Liver (tissue), 8 donors: ENCODE measurements at regions not wholly inside any gene's neighbourhood (a gene's known extent, or its start where the extent isn't known, plus 50 kb on each side); places are given as distances from the start of the nearest gene placed in this dataset.

Source experiments
- DNase-seq: peaks from one replicate; pipeline ENCODE4 v3.0.0-alpha.2; 2017; ENCODE audit warnings: low spot score
- H3K27ac ChIP-seq, 2 donors: one replicate each; pipeline ENCODE4 v1.7.0; 2013; ENCODE audit warnings: inconsistent platforms in 2 of 2, low read length in 2 of 2, control low read depth in 1 of 2, low read depth in 1 of 2, mild to moderate bottlenecking in 1 of 2
- H3K27me3 ChIP-seq, 4 donors: one replicate each; pipeline versions ENCODE4 v1.6.1 to v1.7.0; 2013; ENCODE audit warnings: low read length in 3 of 4, inconsistent platforms in 1 of 4, mild to moderate bottlenecking in 1 of 4, moderate library complexity in 1 of 4; ENCODE audit not compliant: control insufficient read depth in 4 of 4, insufficient read depth in 4 of 4
- H3K36me3 ChIP-seq, 4 donors: one replicate each; pipeline versions ENCODE4 v1.6.1 to v1.7.0; 2013; ENCODE audit warnings: low read length in 3 of 4, mild to moderate bottlenecking in 3 of 4, low read depth in 1 of 4, moderate library complexity in 1 of 4; ENCODE audit not compliant: control insufficient read depth in 4 of 4, insufficient read depth in 3 of 4
- H3K4me1 ChIP-seq, 4 donors: one replicate each; pipeline versions ENCODE4 v1.6.1 to v1.7.0; 2013; ENCODE audit warnings: low read length in 3 of 4, mild to moderate bottlenecking in 3 of 4, moderate library complexity in 1 of 4; ENCODE audit not compliant: control insufficient read depth in 4 of 4, insufficient read depth in 4 of 4
- H3K4me3 ChIP-seq, 3 donors: one replicate each; pipeline versions ENCODE4 v1.6.1 to v1.7.0; 2013; ENCODE audit warnings: low read length in 3 of 3, control low read depth in 1 of 3, low read depth in 1 of 3, mild to moderate bottlenecking in 1 of 3
- H3K9ac ChIP-seq, 2 donors: one replicate each; pipeline ENCODE4 v1.7.0; 2013; ENCODE audit warnings: low read length in 2 of 2, mild to moderate bottlenecking in 2 of 2, moderate library complexity in 2 of 2, control low read depth in 1 of 2, low read depth in 1 of 2
- H3K9me3 ChIP-seq, 4 donors: one replicate each; pipeline versions ENCODE4 v1.6.1 to v1.7.0; 2013; ENCODE audit warnings: low read length in 3 of 4; ENCODE audit not compliant: control insufficient read depth in 4 of 4
- ATF3 ChIP-seq: IDR thresholded peaks from 2 replicates; pipeline ENCODE4 v1.6.1; 2016; ENCODE audit warnings: antibody characterized with exemption
- CTCF ChIP-seq: fragments of 150-350 bp; IDR thresholded peaks from 2 replicates; pipeline ENCODE4 v1.5.1; 2017; ENCODE audit warnings: improper control_type of control experiment, low read depth, low read length; ENCODE audit not compliant: missing input control
- FOXA2 ChIP-seq: IDR thresholded peaks from 2 replicates; pipeline ENCODE4 v1.6.1; 2016; ENCODE audit warnings: antibody characterized with exemption
- HNF4A ChIP-seq, 2 donors: conservative IDR thresholded peaks; 2 replicates each; pipeline ENCODE4 v1.6.1; 2016; ENCODE audit warnings: antibody characterized with exemption in 2 of 2, mild to moderate bottlenecking in 2 of 2
- MAX ChIP-seq: IDR thresholded peaks from 2 replicates; pipeline ENCODE4 v1.6.1; 2016; ENCODE audit warnings: antibody characterized with exemption
- NR2F2 ChIP-seq: IDR thresholded peaks from 2 replicates; pipeline ENCODE4 v1.6.1; 2016; ENCODE audit warnings: antibody characterized with exemption
- RAD21 ChIP-seq, 2 donors: IDR thresholded peaks; 2 replicates each; pipeline ENCODE4 v1.6.1; 2016; ENCODE audit warnings: antibody characterized with exemption in 2 of 2, mild to moderate bottlenecking in 2 of 2
- RXRA ChIP-seq, 2 donors: IDR thresholded peaks; 2 replicates each; pipeline ENCODE4 v1.6.1; 2017 to 2018; ENCODE audit warnings: antibody characterized with exemption in 2 of 2, mild to moderate bottlenecking in 1 of 2
- ZBTB33 ChIP-seq: IDR thresholded peaks from 2 replicates; pipeline ENCODE4 v1.6.1; 2016; ENCODE audit warnings: antibody characterized with exemption
- WGBS: extraction: QIAGEN DNeasy Blood & Tissue Kit; methylation state at CpG from one replicate; pipeline ENCODE4 v1.1.7; 2013; 5-methylcytosine and 5-hydroxymethylcytosine counted together
- donor health status: healthy.
- donor health status: healthy.
- donor health status: healthy.
- donor health status: healthy.
- donor health status: healthy.

- Histone ChIP-seq H3K9me3 (no peaks in the 10 kb centered on the region), H3K4me1 (no peaks in the 10 kb centered on the region), H3K4me3 (no peak overlapping the region), H3K36me3 (no peaks in the 10 kb centered on the region), H3K9ac (no peak overlapping the region), H3K27ac (no peak overlapping the region), H3K27me3 (no peaks in the 10 kb centered on the region)
- TF ChIP-seq RXRA (IDR thresholded peaks at IDR 0.05): peak in 1 of 2 donors; percentile 16
- no peak for TF ChIP-seq FOXA2
- no peak for DNase-seq
- 81% methylated on average over 2 of the region's 2 CpGs for WGBS
Observed at GRCh38 chr18:34321066-34321465, 96.4 kb upstream of the NOL4 start.

- peak overlapping the region in 1 of 3 donors; percentile 31 for H3K4me3 ChIP-seq
- 22% methylated on average over 16 of the region's 16 CpGs for WGBS
Observed at GRCh38 chr18:34322365-34323289, 97.9 kb upstream of the NOL4 start.

GRCh38 chr18:34329840-34330239 lies 105.1 kb upstream of the NOL4 start:
- Histone ChIP-seq H3K27ac (peak overlapping the region in 1 of 2 donors; percentile 18), H3K4me1 (peaks cover 0 to 10% (median 4%) of the 10 kb centered on the region in 4 donors), H3K4me3 (no peak overlapping the region), H3K27me3 (no peaks in the 10 kb centered on the region), H3K9me3 (no peaks in the 10 kb centered on the region), H3K9ac (peak overlapping the region in 1 of 2 donors; percentile 65), H3K36me3 (no peaks in the 10 kb centered on the region)
- DNase-seq: no peak
- peak in 1 of 2 donors; percentile 26 for TF ChIP-seq HNF4A (conservative IDR thresholded peaks at IDR 0.05)
- peak in 1 of 2 donors; percentile 11 for TF ChIP-seq RXRA (IDR thresholded peaks at IDR 0.05)
- no peak for TF ChIP-seq ATF3
- TF ChIP-seq ZBTB33: no peak
- 30% methylated on average over 1 of the region's 1 CpG for WGBS

More at GRCh38 chr18:34322365-34323289, 97.9 kb upstream of the NOL4 start:
- no peak for TF ChIP-seq NR2F2
- TF ChIP-seq MAX: no peak
- TF ChIP-seq CTCF: peak; percentile 60
- TF ChIP-seq RXRA (IDR thresholded peaks at IDR 0.05): no peak
- no peak for TF ChIP-seq HNF4A (conservative IDR thresholded peaks at IDR 0.05)
- TF ChIP-seq ATF3: no peak
- peak; percentile 83 to 87 for TF ChIP-seq RAD21 (IDR thresholded peaks at IDR 0.05)
- no peak overlapping the region for H3K27ac ChIP-seq
- H3K9ac ChIP-seq: no peak overlapping the region
- DNase-seq: peak; percentile 45
- H3K4me1 ChIP-seq: no peaks in the 10 kb centered on the region
- H3K27me3 ChIP-seq: no peaks in the 10 kb centered on the region
- no peaks in the 10 kb centered on the region for H3K9me3 ChIP-seq
- no peaks in the 10 kb centered on the region for H3K36me3 ChIP-seq
